OCI-LY7 (cell line): ENCODE measurements at regions not wholly inside any gene's neighbourhood (a gene's known extent, or its start where the extent isn't known, plus 50 kb on each side); places are given as distances from the start of the nearest gene placed in this dataset.

Experiments
- BruUV-seq: library from RNA; stranded (reverse); fragments of 400-500 nt; replicated peaks from 2 replicates; lab custom pipeline; 2021; lab: Mats Ljungman, UMichigan
- CTCF ChIA-PET: fragments of 300-600 bp; sonication (Branson Sonifier 250); formaldehyde crosslinking; loops from one replicate; lab custom pipeline; 2022; ENCODE audit warnings: antibody characterized with exemption; ENCODE audit not compliant: unreplicated experiment; lab: Charles Lee
- POLR2A ChIA-PET: fragments of 300-600 bp; sonication (Branson Sonifier 250); formaldehyde crosslinking; loops from one replicate; lab custom pipeline; 2022; ENCODE audit warnings: antibody characterized with exemption; lab: Charles Lee
- DNase-seq: peaks from one replicate; pipeline ENCODE4 v3.0.0-alpha.2; 2015; ENCODE audit warnings: low spot score
- H2AFZ ChIP-seq: fragments of 200-600 bp; sonication (generic), shearing (Covaris generic); 2 replicates; pipeline ENCODE4 v1.6.1; 2014; ENCODE audit warnings: mild to moderate bottlenecking, antibody characterized with exemption, low read length, moderate library complexity
- H3K27ac ChIP-seq: fragments of 200-600 bp; sonication (generic); 2 replicates; pipeline ENCODE4 v1.5.1; 2014; ENCODE audit warnings: mixed run types, low read depth, mild to moderate bottlenecking, moderate library complexity, low read length, inconsistent platforms; ENCODE audit not compliant: poor library complexity, severe bottlenecking
- H3K36me3 ChIP-seq: fragments of 200-600 bp; sonication (generic); 2 replicates; pipeline ENCODE4 v1.6.1; 2014; ENCODE audit warnings: mild to moderate bottlenecking, antibody characterized with exemption, low read length, moderate library complexity, mixed read lengths; ENCODE audit not compliant: insufficient read depth
- H3K4me1 ChIP-seq: fragments of 200-600 bp; sonication (generic); 2 replicates; pipeline ENCODE4 v1.5.1; 2014; ENCODE audit warnings: mild to moderate bottlenecking, low read length; ENCODE audit not compliant: insufficient read depth, poor library complexity, severe bottlenecking
- H3K4me2 ChIP-seq: fragments of 200-600 bp; sonication (generic); 2 replicates; pipeline ENCODE4 v1.6.1; 2014; ENCODE audit warnings: mild to moderate bottlenecking, low read length
- H3K4me3 ChIP-seq: fragments of 200-600 bp; sonication (generic); 2 replicates; pipeline ENCODE4 v1.5.1; 2014; ENCODE audit warnings: mild to moderate bottlenecking, low read depth, low read length; ENCODE audit not compliant: poor library complexity, severe bottlenecking
- H3K79me2 ChIP-seq: fragments of 200-600 bp; sonication (generic); 2 replicates; pipeline ENCODE4 v1.6.1; 2016; ENCODE audit warnings: low read depth, mild to moderate bottlenecking, low read length, moderate library complexity, mixed read lengths; ENCODE audit not compliant: insufficient read depth
- H3K9me2 ChIP-seq: fragments of 200-600 bp; sonication (generic); 2 replicates; pipeline ENCODE4 v1.6.1; 2016; ENCODE audit warnings: mild to moderate bottlenecking, low read length, mixed read lengths; ENCODE audit not compliant: insufficient read depth
- H3K9me3 ChIP-seq: fragments of 200-600 bp; sonication (generic); 2 replicates; pipeline ENCODE4 v1.6.1; 2014; ENCODE audit warnings: mild to moderate bottlenecking, mixed run types, low read length, mixed read lengths
- H4K20me1 ChIP-seq: fragments of 200-600 bp; sonication (generic); 2 replicates; pipeline ENCODE4 v1.6.1; 2014; ENCODE audit warnings: mild to moderate bottlenecking, antibody characterized with exemption, low read length, moderate library complexity, mixed read lengths; ENCODE audit not compliant: insufficient read depth
- CTCF ChIP-seq: fragments of 200-600 bp; sonication (generic); conservative IDR thresholded peaks from 2 replicates; pipeline ENCODE4 v1.5.1; 2014; ENCODE audit warnings: mild to moderate bottlenecking, antibody characterized with exemption, low read length, moderate library complexity, mixed read lengths
- EZH2phosphoT487 ChIP-seq: fragments of 200-600 bp; sonication (generic); IDR thresholded peaks from 2 replicates; pipeline ENCODE4 v1.6.1; 2018; ENCODE audit warnings: low read depth, borderline replicate concordance, mild to moderate bottlenecking, mixed run types, antibody characterized with exemption, low read length, moderate library complexity, mixed read lengths
- intact Hi-C: fragments of 100-400 bp; cut with micrococcal nuclease; formaldehyde crosslinking; loops from one replicate; pipeline ENCODE4 v1.10.0; 2022; ENCODE audit not compliant: unreplicated experiment

GRCh38 chr1:14017531-14017961 is 317.6 kb downstream of the PRDM2 start:
- Histone ChIP-seq H3K4me3 (no peak overlapping the region), H2AFZ (no peak overlapping the region), H3K27ac (no peak overlapping the region), H4K20me1 (no peaks in the 10 kb centered on the region), H3K4me1 (no peaks in the 10 kb centered on the region), H3K9me2 (no peaks in the 10 kb centered on the region), H3K4me2 (no peak overlapping the region), H3K9me3 (no peaks in the 10 kb centered on the region), H3K79me2 (no peaks in the 10 kb centered on the region), H3K36me3 (no peaks in the 10 kb centered on the region)
- no TSS peak for BruUV-seq
- intact Hi-C loops: no loop called here
- POLR2A ChIA-PET: no interaction called here
- TF ChIP-seq CTCF (no peak), EZH2phosphoT487 (no peak)
- CTCF ChIA-PET: no interaction called here
- no peak for DNase-seq

- no peaks in the 10 kb centered on the region for H3K79me2 ChIP-seq
- H2AFZ ChIP-seq: no peak overlapping the region
- intact Hi-C loops: no loop called here
- no peak overlapping the region for H3K4me3 ChIP-seq
- H3K27ac ChIP-seq: no peak overlapping the region
- ChIA-PET CTCF (no interaction called here), POLR2A (no interaction called here)
- no peaks in the 10 kb centered on the region for H3K36me3 ChIP-seq
- H3K4me1 ChIP-seq: no peaks in the 10 kb centered on the region
- DNase-seq: no peak
- H3K9me3 ChIP-seq: no peaks in the 10 kb centered on the region
- H3K4me2 ChIP-seq: no peak overlapping the region
- H4K20me1 ChIP-seq: no peaks in the 10 kb centered on the region
- no TSS peak for BruUV-seq
- TF ChIP-seq EZH2phosphoT487: no peak
- TF ChIP-seq CTCF: no peak
- H3K9me2 ChIP-seq: no peaks in the 10 kb centered on the region
Measured at GRCh38 chr1:14019461-14019860, 319.5 kb downstream of the PRDM2 start.

GRCh38 chr1:14020006-14020405 is 320.0 kb downstream of the PRDM2 start:
- no peaks in the 10 kb centered on the region for H3K79me2 ChIP-seq
- no peak overlapping the region for H3K27ac ChIP-seq
- intact Hi-C loops: no loop called here
- POLR2A ChIA-PET: interaction anchor here (0.6 kb wide), 1 partner anchor 19 kb away, joined by 5 read pairs; no protein-coding TSS in a partner anchor
- TF ChIP-seq CTCF (no peak), EZH2phosphoT487 (no peak)
- no peak for DNase-seq
- no peak overlapping the region for H2AFZ ChIP-seq
- H3K9me2 ChIP-seq: no peaks in the 10 kb centered on the region
- CTCF ChIA-PET: no interaction called here
- no peak overlapping the region for H3K4me3 ChIP-seq
- no peaks in the 10 kb centered on the region for H4K20me1 ChIP-seq
- no peaks in the 10 kb centered on the region for H3K4me1 ChIP-seq
- H3K4me2 ChIP-seq: no peak overlapping the region
- H3K9me3 ChIP-seq: no peaks in the 10 kb centered on the region
- H3K36me3 ChIP-seq: no peaks in the 10 kb centered on the region
- no TSS peak for BruUV-seq
